ENCODE measurements at regions not wholly inside any gene's neighbourhood (a gene's known extent, or its start where the extent isn't known, plus 50 kb on each side); places are given as distances from the start of the nearest gene placed in this dataset.

- TF ChIP-seq CTCF (IDR thresholded peaks at IDR 0.05) (no peak), EZH2 (IDR thresholded peaks at IDR 0.05) (no peak), EZH2phosphoT487 (IDR thresholded peaks at IDR 0.05) (no peak)
Measured at GRCh38 chr6:71592643-71593042, 293.7 kb upstream of the RIMS1 start.

Data from neural progenitor cell (in vitro differentiated cells).